Embryonic facial prominence (tissue), 1 donor: ENCODE measurements at regions not wholly inside any gene's neighbourhood (a gene's known extent, or its start where the extent isn't known, plus 50 kb on each side); places are given as distances from the start of the nearest gene placed in this dataset.

Experiments
- DNase-seq: peaks from one replicate; pipeline ENCODE4 v3.0.0-alpha.2; 2016; ENCODE audit errors: extremely low spot score

GRCh38 chr9:90022474-90022873 lies 417.7 kb downstream of the GADD45G start:
- no peak for DNase-seq

DNA sequence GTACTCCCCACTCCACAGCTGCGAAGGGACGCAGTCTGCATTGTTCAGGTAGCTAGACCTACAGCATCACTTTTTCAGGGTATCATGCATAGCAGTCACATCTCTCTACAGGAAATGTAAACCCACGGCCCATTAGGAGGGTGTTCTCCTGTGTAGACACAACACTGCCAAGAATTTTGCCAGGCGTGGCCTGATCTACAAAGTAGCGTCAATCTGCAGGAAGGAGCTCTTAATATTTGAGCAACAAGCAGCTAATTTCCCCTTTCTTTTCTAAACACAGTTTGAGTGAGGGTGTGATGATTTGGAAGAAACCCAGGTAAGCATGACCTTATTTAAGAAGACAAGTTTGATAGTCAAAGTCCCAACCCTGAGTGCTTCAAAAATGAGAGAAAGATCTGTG lies 419.0 kb downstream of the GADD45G start:
- no peak for DNase-seq

- no peak for DNase-seq
Observed at GRCh38 chr9:90024409-90024808, 419.6 kb downstream of the GADD45G start.

DNA sequence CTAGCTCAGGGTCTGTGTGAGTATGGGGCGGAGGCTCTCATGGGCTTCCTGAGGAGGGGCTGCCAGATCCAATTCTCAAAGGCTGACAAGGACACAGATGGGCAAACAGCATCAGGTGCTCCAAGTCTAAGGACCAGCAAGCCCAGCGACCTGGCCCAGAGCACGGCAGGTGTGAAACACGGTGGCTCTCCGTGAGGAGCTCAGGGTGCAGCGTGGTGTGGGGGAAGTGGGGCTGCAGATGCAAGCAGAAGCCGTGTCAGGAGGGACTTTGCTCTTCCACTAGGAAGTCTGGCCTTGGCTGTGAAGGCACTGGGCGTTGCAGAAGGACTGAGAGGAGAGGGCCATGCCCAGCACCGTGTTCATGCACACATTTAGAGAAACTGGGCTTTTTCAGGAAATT lies 420.0 kb downstream of the GADD45G start:
- DNase-seq = no peak

GRCh38 chr9:90025816-90026215 lies 421.0 kb downstream of the GADD45G start:
- DNase-seq = no peak

- no peak for DNase-seq
Observed at GRCh38 chr9:90027296-90027790, 422.5 kb downstream of the GADD45G start.

DNA sequence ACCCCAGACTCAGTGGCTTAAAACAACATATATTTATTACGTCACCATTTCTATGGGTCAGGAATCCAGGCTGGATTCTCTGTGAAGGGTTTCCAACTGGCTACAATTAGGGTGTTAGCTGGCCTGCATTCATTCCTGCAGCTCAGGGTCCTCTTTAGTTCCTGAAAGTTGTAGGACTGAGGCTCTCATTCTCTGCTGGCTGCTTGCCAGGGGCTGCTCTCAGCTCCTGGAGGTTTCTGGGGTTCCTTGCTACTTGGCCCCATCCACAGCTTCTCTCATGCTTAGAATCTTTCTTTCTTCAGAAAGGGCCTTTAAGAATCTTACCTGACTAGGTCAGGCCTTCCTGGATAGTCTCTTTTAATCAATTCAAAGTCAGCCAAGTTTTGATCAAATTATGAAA lies 424.6 kb downstream of the GADD45G start:
- DNase-seq = no peak

- no peak for DNase-seq
Observed at GRCh38 chr9:90029996-90030395, 425.2 kb downstream of the GADD45G start.

DNA sequence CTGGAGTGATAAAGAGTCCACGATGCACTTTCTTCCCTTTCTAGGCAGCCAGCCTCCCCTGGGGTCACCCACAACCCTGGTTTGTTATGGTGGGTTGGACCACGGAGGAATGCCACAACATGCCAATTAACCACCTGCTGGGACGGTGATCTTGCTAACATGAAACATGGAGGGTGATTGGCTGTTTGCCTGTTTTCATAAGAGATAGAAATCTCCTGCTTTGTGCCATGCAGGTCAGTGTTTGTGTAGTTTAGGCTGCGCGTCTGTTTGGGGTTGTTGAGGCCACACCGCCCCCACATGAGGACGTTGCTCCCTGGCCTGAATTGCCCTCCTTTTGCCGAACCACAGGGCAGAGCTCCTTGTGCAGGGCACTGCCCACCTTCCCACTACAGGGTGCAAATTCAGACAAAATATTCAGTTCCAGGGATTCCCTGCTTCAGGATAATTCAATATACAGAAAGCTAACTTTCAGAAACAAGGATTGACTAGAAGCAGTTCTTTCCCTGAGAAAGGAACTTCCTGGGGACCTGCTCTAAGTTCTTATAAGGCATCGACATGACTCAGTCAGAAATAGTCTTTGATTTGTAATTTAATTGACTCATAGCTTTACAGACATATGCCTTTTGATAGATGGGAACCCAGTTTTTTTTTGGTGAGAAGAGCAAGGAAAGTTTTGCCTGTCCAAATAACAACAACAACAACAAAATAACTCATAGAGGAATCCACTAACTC lies 427.6 kb downstream of the GADD45G start:
- DNase-seq = no peak

DNA sequence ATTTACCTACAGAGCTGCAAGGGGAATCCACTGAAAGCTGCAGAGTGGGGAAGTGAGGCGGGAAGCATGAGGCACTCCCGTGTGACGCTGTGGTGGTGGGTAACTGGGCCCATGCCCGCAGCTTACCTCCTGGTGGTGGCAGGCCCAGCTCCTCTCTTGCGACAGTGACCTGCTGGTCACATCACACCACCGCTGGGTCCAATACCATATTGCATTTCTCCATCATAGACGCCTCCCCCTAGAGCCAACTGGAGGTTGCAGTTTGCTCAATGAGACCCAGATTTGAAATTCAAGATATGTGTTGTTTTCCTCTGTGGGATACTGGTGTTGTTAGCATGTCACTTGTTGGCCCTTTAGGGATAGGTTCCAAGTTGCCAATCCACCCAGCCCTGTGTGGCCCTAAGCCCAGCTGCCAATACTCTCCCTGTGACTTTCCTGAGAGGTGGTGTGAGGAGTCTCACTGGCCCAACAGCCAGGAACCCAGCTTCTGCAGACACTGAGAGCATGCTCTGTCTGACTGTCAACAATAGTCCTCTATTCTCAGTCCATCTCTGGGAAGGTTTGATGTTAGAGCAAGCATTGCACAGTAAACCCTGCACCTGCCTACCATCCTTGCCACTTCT lies 428.3 kb downstream of the GADD45G start:
- no peak for DNase-seq

DNA sequence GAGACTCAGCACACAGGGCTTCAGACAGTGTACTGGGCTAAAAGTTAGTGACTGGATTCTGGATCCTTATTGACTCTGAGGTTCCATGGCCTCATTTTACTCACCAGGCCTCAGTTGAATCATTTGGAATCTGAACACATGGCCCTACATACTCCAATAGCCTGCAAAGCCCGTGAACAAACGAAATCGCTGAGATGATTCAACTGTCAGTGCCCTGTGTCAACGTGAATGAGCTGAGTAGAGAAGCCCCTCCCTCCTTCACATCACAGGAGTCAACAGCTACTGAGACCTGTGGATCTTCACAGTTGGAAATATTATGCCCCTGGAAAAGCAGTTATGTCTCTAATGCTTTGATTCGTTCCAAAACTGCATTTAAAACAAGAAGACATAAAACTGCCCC lies 429.3 kb downstream of the GADD45G start:
- no peak for DNase-seq

DNA sequence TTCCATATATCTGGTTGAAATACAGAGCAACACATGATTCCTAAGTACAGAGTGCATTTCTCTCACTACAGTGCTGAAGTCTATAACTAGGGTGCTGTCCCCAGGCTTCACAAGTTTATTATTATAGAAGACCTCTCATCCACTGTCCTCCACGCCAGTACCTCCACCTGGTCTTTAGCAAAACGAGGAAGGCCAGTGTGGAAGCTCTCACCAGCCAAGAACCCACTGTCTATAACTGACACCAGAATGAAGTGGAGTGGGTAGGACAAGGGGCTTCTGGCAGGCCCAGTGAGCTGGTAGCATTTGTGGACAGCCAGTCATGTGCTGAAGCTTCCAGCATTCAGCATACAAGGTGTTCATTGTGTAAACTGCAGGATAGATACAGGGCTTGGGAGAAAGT lies 430.7 kb downstream of the GADD45G start:
- no peak for DNase-seq

DNA sequence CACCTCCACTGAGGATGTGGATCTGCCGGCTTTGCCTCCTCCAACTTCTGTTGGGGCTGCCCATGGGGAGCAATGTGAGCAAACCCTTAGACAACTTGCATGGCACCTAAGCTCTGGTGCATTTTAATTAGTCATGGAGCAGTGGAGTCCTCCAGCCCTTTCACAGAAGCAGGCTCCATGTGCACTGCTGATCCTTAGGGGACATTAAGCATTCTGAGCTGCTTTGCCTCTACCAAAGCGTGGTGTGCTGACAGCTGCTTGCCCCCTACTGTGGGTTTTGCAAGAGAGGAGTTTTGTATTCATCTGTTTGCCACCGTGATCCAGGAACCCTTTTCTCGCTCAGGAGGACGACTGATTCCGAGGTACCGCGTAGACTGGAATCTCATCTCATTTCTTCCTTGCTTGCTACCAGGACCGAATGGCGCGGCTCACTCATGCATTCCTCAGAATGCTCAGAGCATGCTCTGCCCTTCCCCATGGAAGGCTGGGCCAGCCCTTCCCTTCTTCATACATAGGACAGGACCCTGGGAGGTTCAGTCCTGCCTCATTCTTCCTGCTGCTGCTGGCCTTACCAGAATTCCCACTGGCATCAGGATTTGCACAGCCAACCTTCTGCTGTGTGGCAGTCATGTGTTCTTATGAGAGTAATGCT lies 432.5 kb downstream of the GADD45G start:
- no peak for DNase-seq

GRCh38 chr9:90038763-90039162 lies 434.0 kb downstream of the GADD45G start:
- DNase-seq = no peak

DNA sequence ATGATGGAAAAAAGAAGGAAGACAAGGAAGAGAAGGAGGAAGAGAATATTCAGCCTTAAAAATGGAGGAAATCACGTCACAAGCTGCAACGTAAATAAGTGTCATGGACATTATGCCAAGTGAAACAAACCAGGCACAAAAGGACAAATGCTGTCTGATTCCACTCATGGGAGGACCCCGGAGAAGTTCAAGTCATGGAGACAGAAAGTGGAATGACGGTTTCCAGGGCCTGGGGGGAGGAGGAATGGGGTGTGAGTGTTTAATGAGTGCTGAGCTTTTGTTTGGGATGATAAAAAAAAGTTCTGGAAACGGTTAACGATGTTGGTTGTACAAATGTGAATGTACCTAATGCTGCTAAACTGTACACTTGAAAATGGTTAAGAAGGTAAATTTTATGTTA lies 439.5 kb downstream of the GADD45G start:
- DNase-seq = no peak

DNA sequence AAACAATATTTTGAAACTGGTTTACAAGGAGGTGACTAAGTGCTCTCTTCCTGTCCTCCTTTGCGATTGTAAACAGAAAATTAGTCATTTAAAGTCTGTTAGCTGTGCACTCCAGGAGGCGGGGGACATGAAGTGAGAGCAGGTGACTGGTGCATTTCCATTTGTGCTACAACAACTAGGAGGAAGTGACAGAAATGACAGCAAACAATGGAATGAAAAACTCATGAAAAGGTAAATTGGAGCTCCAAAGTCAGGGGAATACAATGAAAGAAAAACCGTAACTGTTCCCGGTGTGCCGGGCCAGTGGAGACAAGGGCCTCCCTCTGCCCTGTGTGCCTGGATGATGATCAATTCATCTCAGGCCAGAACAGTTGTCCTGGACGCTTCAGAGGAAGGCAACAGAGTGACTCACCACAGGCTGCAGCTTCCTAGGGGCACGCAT lies 439.9 kb downstream of the GADD45G start:
- no peak for DNase-seq

DNA sequence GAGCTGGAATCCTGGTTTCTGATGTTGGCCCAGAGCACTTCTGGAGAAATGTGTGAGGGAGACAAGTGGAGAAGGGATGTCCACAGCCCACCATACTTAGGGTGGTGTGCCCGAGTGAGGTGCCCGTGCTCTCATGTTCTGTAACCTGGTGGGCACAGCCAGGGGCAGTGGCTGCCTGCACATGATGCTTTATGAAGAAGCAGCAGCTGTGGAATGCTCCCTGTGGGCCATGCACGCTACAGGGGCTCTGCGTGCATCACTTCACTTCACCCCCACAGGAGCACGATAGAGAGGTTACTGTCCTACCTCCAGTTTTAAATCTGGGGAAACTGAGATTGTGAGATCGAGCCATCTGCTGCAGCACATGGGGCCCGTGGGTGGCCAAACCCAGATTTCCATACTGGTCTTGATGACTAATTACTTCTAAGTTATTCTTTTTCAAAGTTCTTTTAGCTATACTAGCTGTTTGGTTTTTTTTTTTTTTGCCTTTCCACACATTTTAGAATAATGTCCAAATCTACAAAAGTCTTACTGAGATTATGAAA lies 441.6 kb downstream of the GADD45G start:
- no peak for DNase-seq

DNA sequence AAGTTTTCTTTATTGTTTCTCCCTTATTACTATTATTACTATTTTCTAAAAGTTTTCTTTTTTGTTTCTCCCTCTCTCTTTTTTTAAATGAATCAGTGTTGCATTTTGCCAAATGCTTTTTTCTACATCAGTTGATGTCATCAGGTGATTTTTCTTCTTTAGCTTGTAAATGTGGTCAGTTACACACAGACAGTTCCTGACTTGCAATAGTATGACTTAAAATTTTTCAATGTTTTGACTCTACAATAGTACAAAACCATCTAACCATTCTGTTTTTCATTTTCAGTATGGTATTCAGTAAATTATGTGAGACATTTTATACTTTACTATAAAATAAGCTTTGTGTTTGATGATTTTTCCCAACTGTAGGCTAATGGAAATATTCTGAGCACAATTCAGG lies 443.0 kb downstream of the GADD45G start:
- no peak for DNase-seq

DNA sequence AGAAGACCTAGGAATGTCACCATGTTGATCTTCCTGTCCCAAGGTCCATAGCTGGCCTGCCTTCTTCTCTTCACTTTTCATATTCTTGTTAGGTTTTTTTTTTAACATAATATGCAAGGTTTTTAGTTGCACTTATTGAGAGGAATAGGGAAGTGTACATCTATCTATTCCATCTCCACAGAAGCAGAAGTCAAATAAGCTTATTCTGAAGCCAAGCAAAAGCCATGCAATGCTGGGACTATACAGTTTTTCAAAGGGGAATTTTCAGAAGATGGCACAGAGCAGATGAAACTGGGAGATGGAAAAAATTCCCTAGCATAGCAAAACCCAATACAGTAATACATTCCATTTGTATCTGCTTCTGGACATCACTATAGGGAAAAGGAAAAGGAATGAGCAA lies 447.6 kb downstream of the GADD45G start:
- DNase-seq = no peak

GRCh38 chr9:90053027-90053426 lies 448.2 kb downstream of the GADD45G start:
- DNase-seq = no peak

DNA sequence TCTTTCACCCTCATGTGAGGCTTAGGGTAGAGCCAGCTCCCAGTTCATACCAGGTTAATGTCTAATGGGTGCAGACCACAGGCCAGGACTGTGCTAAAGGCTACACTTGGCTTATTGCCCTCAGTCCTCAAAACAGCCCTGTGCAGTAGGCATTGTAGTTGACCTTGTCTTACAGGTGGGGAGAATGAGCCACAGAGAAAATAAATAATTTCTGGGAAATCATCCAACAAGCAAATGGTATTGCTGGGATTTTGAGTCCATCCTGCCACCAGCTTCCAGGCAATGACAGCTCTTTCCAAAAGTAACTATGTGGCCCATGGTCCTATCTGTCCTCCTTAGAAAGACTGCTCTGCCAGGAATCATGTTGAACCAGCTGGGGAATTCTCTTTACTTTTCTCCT lies 450.0 kb downstream of the GADD45G start:
- DNase-seq = no peak

DNA sequence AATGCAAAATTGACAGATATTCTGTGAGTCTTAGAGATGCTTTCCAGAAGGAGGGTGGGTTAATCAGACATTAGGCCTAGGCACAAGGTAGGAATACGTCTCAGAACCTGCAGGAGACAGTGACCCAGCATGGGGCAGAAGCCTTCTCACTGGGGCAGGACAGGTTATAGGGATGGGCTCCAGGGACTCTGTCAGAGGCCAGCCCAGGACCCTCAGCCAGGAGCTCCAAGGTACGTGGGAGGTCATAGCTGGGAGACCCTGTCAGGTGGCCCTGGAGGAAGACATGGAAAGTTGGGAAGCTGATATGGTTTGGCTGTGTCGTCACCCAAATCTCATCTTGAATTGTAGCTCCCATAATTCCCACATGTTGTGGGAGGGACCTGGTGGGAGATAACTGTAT lies 450.4 kb downstream of the GADD45G start:
- DNase-seq = no peak

DNA sequence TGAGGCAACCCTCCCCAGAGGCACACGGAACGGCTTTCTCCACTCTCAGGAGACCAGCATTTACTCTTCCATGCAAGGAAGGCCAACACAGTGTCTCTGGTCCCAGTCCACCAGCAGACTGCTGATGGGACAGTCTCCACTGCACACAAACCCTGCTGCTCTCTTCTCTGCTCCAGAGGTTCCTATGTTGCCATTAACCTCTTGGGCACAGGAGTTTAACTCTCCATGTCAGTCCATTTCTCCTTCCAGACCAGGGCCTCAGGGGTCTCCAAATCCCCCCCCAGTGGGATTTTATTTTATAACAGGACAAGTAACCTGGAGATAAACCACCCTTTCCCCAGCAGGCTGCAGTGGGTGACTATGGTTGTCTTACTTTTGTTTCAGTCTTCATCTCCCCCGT lies 452.5 kb downstream of the GADD45G start:
- no peak for DNase-seq
